Keratinocyte (primary cell): ENCODE measurements at regions not wholly inside any gene's neighbourhood (a gene's known extent, or its start where the extent isn't known, plus 50 kb on each side); places are given as distances from the start of the nearest gene placed in this dataset.

Source experiments
- CTCF ChIP-seq, 3 experiments: IDR thresholded peaks in 1 of 3; conservative IDR thresholded peaks in 1 of 3; optimal IDR thresholded peaks in 1 of 3; 2 replicates in 2 of 3; 3 replicates in 1 of 3; pipeline versions ENCODE3 to v1.5.1; 2011; ENCODE audit warnings: low read length in 3 of 3, mild to moderate bottlenecking in 3 of 3, moderate library complexity in 2 of 3, control low read depth in 1 of 3, inconsistent platforms in 1 of 3; ENCODE audit not compliant: insufficient read depth in 2 of 3; ENCODE audit errors: extremely low read depth in 1 of 3
- EZH2 ChIP-seq: IDR thresholded peaks from one replicate; pipeline ENCODE4 v1.6.1; 2012; ENCODE audit warnings: inconsistent platforms, mild to moderate bottlenecking, low read length, moderate library complexity

- TF ChIP-seq CTCF (optimal IDR thresholded peaks at IDR 0.05 in 1 of 3, IDR thresholded peaks at IDR 0.05 in 1 of 3, conservative IDR thresholded peaks at IDR 0.05 in 1 of 3; ENCODE audit: extremely low read depth in 1 of 3, insufficient read depth in 2 of 3, low read length in 3 of 3) (no peak), EZH2 (no peak)
Observed at GRCh38 chr6:14888575-14889000, 357.3 kb upstream of the JARID2 start.
